Inferior parietal cortex (tissue), 1 donor: ENCODE measurements at regions not wholly inside any gene's neighbourhood (a gene's known extent, or its start where the extent isn't known, plus 50 kb on each side); places are given as distances from the start of the nearest gene placed in this dataset.

ENCODE experiments used
- DNase-seq: peaks from one replicate; pipeline ENCODE4 v3.0.0-alpha.2; 2016; ENCODE audit errors: extremely low spot score

DNA sequence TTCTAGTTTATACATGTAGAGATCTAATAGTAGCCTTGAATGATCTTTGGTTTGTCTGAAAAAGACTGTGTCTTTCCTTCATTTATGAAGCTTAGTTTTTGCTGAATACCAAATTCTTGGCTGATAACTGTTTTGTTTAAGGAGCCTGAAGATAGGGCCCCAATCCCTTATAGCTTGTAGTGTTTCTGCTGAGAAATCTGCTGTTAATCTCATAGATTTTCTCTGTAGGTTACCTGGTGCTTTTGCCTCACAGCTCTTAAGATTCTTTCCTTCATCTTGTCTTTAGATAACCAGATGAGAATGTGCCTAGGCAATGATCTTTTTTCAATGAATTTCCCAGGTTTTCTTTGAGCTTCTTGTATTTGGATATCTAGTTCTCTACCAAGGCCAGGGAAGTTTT, 562.1 kb downstream of the XIRP2 start:
- DNase-seq: no peak

DNA sequence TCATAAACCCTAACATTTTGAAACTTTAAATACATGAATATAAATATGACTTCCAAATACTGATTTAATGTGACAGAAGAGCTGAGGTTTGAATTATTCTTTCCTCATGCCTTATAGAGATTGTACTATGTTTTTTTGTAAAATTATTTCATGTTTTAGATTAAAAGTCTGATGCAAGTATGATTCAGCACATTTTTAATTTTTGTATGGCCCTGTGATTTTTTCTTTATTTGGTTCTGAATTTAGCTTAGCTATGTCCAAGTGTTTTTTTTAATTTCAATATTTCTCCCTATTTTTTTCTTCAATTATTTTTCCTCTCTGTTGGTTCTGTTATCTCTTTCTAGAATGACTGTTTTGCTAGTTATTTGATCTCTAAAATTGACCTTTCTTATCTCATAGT, 552.1 kb downstream of the XIRP2 start:
- DNase-seq: no peak

DNA sequence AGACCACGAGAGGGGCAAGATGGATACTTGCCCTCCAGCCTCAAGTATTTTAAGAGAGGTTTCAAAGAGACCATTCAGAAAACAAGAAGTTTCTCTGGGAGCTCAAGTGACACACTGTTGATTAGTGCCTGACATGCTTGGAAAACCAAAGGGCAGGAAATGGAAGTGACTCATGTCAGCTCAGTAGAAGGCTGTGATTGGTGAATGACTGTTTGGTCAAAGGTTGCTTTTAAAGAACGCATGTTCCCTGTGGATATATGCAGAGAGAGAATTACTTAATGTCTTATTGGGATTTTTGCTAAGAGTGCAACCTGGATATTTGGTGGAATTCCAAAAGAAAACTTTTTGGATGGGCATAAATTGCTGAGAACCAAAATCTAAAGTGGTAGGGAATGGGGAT, 549.9 kb downstream of the XIRP2 start:
- DNase-seq: no peak

DNA sequence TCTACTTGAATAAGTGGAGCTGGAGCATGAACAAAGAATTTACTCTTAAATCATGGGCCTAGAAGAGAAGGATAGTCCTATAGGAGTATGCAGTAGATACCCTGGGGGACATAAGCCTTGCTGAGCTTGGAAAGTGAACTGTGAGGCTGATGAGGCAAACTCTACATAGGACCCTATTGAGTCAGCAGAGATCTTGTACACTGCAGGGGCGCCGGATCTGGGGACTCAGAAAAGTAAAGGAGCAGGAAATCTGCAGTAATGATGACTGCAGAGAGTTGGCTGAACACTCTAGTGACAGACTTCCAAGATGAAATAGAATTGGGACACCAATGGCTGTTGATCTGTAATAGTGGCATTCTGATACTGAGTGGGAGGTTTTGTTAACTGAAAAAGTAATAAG, 543.7 kb downstream of the XIRP2 start:
- DNase-seq: no peak

DNA sequence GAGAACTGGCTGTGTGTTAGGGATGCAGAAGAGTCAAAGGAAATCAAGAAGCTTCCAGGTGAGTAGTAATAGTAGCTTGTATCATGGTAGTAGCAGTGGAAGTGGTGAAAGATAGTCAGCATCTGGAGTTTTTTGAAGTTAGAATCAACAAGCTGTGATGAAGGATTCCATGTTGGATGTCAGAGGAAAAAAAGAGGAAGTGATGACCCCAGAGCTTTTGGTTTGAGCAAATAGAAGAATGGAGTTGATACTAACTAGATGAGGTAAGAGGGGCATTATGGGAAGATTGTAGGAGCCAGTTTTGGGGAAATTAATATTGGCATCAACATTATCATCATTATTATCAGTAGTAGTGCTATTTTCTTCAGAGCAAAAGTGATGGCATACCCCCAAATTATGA, 542.2 kb downstream of the XIRP2 start:
- DNase-seq: no peak

DNA sequence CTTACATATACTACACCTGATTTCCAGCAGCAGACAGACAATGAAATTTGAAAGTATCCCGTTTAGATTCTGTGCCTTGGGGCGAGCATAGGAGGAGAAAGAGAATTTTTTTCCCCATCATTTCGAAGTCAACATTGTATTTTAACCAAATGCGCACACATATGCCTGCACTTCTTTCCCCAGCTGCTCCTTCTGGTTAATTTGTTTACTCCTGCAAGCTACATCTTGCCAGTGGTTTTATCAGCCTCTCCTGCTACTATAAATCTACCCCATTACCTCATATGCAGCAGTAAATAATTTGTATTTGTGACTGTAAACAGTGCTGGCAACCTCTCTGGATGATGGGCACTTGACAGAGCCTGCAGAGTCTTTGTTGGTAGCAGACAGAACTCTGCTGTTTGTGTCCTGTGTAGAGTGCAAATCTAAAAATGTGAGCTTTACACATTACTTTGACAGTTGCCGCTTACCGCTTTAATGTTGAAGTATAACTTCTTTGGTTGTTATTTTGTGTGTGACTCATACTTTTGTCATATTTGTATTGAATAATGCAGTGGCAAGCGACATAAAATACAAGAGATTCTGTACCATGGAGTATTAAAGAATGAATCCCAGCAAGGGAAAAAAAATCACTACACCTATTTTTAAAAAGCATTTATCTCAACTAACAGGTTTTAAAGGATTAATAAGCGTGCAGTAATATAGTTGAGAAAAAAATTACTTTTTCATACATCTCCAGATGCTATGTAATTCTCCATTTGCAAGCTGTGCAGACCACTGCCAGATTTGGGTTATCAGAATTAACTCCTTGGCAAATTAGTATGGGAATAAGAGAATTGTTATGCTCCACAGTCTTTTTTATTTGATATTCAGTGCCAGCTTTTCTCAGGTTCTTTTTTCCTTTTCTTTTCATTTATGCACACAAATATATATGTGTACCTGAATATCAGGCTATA, 536.8 kb downstream of the XIRP2 start:
- DNase-seq: no peak

DNA sequence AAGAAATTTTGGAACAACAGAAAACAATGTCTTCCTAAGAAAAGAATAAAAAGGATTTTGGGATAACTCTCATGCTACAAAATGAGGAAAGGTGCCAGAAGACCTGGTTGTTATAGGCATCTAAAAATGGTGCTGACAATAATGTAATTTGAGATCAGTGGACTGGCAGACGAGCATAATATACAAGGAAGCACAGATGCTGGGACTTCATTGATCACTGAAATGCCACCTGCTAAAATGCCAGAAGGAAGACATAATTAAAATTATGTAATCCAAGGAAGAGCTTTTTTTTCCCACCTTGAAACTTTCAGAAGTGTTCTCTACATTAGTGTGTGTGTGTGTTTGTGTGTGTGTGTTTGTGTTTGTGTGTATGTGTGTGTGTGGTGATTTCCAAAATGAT, 535.9 kb downstream of the XIRP2 start:
- DNase-seq: no peak

DNA sequence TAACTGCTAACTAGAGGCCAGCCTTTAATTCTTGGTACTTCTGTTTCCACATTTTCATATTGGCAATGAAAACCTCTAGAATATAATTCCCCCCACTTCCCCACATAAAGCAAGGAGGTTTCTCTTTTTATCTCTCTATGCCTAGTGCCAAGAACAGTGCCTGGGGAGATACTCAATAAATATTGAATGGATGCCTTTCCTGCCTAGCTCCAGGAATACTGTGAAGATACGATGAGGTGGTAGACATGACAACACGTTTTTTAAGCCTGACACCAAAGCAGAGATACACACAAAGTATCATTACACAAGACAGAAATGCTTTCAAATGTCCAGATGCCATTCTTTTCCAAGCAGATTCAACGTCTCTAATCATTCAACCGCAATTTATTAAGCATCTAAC, 535.5 kb downstream of the XIRP2 start:
- DNase-seq: no peak

DNA sequence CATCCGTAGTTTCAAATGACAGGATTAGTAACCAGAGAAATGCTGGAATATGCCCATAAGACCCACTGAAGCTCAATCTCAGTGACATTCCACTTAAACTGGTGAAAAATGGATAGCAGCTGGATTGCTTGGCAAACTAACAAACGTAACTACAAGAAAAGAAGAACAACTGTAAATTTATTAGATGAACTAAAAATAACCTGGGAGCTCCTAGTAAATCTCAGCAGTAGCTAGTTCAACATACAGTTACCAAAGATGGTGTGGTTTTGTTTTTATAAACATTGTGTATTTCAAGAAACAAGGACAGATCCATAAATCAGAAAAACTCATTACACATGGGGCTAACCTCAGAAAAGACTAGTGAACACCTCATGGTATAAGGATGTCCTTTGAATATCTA, 531.9 kb downstream of the XIRP2 start:
- no peak for DNase-seq

DNA sequence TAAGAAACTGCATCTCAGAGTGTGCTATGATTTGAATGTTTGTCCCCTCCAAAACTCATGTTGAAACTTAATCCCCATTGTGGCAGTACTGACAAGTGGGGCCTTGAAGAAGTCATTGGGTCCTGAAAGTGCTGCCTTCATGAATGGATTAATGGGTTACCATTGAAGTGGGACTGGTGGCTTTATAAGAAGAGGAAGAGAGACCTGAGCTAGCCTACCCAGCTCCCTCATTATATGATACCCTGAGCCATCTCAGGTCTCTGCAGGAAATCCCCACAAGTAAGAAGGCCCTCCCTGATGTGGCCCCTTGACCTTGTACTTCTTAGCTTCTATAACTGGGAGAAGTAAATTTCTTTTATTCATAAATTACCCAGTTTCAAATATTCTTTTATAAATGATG, 526.8 kb downstream of the XIRP2 start:
- DNase-seq: no peak

DNA sequence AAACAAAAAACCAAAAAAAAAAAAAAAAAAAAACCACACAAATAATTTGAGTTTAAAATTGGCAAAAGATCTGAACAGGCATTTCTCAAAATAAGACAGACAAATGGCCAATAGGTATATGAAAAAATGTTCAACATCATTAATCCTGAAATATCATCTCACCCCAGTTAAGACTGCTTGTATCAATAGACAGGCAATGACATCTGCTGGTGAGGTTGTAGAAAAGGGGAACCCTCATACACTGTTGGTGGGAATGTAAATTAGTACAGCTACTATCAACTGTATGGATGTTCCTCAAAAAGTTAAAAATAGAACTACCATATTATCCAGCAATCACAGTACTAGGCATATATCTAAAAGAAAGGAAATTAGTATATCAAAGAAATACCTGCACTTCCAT, 523.1 kb downstream of the XIRP2 start:
- no peak for DNase-seq

DNA sequence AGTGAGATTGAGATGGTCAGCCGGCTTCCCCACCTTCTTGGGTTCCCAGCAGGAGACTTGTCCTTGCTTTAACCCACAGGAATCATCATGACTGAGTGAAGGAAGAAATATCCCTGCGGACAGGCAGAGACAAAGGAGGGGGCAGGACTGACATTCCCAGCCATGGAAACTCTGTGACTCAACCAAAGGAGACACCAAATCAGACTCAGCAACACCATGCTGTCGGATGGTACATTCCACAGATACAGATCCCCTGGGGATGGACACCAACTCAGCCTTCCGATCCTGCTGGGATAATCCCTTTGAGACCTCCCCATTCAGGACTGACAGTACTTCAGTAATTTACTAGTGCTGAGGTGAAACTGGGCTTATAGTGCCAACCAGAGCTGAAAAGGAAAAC, 518.3 kb downstream of the XIRP2 start:
- no peak for DNase-seq

DNA sequence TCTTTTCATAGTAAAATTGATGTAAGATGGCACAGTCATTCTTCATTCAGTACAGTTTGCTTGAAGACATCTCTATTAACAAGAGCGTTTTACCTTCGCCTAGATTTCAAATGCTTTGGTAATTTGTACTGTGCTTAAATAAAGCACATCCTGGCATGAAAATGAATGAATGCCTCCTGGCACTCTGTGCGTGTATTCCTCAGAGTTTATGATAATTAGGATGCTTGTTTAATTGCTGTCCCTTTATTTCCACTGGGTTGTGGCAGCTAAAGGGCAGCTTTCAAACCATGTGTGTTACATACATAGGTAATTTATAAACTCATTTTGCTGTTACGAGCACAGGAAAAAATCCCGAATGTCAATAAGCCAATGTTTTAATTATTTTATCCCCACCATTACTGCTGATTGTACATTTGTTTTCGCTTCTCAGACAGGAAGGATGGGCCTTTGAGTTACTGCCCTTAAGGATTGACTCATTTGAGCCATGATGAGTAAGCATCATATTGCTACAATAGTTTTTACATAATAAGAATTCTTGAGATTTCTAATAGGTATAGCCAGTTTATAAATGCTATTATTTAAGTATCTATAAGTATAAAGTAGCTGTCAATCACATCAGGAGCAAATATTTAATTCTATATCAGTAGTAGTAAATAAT, 516.5 kb downstream of the XIRP2 start:
- DNase-seq: no peak

DNA sequence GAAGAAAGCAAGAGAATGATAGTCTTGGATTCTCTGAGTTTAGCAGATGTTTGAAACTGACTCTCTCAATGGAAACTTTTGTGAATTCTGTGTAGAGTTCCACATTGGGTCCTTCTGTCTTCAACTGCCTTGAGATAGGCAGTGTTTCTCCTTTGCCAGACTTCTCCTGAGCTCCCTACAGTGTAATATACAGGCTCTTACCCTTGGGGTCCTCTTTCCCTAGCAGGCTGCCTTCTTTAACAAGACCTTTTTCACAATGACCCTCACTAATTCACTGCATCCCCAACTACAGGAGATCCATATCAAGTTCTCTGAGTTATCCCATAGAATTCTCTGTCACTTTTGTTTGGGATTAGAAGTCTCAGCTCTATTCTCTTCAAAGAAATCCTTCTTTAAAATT, 513.0 kb downstream of the XIRP2 start:
- DNase-seq: no peak

DNA sequence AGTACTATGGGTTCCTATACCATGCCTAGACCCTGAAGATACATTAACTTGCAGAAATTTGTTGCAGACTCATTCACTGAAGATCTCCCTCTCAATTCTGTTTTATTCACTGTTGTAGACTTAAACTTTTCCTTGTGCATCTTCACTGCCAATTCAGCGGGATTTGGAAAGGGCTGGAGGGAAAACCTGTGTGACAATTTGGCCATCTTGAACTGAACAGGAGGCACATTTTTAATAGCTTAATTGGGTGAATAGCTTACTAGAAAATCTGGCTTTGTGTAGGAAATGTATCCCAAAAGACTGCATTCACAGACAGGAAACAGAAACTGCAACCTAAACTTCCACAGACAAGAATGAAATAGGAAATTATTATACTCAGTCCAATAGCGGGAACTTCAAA, 512.3 kb downstream of the XIRP2 start:
- no peak for DNase-seq

DNA sequence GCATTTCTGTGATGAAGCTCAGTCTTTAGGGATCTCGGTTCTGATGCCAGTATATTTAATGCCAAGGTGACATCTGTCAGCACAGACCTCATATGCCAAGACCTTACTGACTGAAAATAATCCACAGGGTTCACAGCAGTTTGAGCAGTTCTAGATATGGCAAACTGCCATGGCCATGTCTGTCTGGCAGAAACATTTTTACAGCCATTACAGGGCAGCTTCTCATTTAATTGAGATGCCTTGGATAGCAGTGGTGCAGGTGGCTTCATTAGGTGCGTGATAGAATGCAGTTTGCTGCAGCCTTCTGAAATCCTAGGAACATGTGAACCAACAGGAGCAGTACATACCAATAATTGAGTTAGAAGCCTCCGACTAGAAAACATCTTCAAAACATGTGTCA, 510.6 kb downstream of the XIRP2 start:
- no peak for DNase-seq

DNA sequence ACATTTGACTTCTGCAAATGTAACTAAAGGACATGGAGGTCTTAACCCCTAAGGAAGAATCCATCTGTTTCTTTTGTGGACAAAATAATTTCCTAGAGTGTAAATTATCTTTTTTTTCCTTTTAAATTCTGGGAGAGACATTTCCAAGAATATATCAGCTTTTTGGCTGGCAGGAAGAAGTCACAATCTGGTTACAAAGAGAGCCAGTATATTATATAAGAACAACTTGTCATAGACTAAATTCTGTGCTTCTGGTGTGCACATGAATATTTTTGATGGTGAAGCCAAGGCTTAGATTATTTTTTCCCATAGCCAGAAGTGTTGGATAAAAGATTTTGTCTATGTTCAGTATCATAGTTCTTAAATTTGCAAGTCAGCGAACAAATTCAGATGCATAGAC, 500.6 kb downstream of the XIRP2 start:
- DNase-seq: peak; percentile 38

DNA sequence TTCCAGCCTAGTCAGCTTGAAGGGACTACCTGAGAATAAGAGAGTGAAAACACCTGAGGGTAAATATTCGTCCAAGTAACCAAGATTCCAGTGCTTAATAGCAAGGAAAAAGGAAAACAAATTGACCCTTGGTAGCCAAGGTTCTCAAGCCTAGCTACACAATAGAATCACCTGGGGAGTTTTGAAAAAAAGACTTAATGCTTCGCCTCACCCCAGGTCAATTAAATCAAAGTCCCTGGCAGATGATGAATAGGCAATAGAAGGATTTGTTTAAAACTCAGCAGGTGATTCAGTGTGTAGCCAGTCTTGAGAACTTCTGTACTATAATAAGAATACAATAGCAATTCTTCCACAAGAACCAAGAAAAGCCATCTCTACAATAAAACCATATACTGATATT, 500.2 kb downstream of the XIRP2 start:
- no peak for DNase-seq

DNA sequence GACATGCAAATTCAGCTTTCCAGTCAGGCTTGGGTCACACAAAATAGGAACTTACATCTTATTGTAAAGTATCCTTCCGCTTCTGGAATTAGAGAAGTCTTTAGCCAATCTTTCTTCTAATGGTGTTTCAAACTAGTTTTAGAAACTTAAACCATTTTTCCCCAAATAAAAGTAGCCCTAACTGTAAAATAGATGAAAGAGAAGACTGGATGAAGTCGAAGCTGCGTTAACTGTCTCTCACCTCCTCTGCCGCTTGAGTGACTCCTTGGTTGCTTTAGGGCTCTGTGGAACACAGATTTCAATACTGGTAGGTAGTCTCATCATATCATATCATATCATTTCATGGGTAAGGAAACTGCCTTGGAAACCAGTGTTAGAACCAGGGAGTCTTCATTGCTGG, 498.4 kb downstream of the XIRP2 start:
- DNase-seq: no peak

DNA sequence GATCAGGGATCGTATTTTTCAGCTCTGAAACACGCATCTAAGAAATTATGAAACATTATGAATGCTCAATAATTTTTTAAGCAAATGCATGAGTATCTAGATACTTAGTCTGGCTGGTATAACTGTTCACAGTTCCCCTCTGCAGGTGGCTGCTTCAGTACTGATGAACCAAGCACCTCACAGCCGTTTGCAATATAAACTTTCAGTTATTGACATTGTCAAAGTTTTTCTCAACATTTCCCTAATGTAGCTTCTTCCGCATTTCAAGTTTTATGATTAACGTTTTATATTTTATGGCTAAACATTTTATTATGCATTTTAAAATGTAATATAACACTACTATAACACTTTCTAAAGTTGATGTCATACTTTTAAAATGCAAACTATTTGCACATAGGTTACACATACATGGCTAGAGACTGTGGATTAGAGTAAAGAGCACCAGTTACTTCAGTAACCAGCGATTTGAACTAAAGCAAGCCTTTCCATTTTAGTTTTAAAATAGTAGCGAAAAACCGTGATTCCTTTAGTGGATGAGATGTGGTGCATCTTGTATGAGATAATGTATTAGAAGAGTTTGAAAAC, 495.4 kb downstream of the XIRP2 start:
- no peak for DNase-seq

DNA sequence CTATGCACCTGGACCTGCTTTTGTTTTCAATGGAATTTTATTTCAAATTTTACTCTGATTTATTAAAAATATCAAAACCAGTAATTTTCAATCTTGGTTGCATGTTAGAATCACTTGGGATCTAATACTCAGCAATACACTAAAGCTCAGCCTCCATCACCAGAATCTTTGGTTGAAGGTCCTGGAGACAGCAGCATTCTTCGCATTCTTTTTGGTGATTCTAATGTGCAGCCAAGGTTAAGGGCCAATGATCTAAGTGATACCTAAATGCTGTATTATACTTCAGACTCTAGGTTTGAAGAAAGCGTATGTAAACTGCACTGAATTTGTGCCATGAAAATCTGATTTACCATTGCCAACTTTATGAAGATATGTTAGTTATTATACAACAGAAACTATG, 493.1 kb downstream of the XIRP2 start:
- no peak for DNase-seq

DNA sequence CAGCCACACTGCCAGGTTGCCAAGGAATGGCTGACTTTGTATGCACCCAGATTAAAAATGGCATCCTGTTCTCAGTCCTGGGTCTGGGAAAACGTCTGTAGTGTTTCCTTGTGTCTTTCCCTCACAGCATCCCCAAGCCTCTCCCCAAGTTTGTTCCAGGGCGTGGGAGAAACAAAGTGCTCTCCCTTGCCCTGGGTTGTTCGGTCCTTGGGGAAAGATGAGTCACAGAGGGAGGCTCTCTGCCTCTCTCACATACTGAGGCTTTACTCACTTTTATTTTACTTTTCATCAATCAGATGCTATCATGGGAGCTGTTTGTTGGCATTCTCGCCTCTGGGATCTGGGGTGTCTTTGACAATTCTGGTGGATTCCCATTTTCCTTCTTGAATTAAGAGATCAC, 492.3 kb downstream of the XIRP2 start:
- DNase-seq: no peak

DNA sequence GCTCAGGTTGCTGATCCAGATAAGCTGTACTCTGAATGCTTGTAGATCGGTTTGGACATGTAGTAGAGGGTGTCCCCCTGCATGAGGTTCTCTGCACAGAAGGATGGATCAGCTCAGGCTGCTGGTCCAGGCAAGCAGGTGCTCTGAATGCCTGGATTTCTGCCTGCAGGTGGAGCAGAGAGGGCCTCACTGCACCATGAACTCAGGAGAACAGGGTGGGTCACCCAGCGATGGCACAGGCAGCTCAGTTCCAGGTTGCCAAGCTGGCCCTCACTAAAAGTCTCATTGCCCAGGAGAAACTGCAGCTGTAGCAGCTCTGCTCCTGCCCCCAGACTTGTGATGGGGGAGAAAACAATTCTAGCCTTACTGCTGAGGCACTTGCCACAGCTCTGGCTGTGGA, 491.8 kb downstream of the XIRP2 start:
- DNase-seq: no peak
